ENCODE measurements at regions not wholly inside any gene's neighbourhood (a gene's known extent, or its start where the extent isn't known, plus 50 kb on each side); places are given as distances from the start of the nearest gene placed in this dataset.
A peak's percentile ranks its signal among the peaks of the same experiment; 100 is the strongest.

DNA sequence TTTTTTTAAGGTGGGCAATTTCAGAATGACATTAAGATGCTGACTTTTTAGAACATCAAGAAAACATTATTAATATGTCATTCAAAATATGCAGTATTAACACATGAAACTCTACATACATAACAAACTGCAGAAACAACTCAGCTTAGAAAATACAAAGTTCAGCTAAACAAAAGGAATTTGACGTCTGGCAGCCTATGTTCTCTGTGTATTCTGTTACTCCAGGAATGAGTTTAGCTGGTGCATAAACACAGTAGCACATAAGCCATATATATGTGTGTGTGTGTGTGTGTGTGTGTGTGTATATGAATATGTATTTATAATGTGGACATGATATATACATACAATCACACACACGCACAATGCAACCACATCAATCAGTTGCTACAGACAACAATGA is 413.5 kb upstream of the PSMD7 start:
- no peak overlapping the region for H3K4me3 ChIP-seq
- no peak for DNase-seq (ENCODE audit: low spot score in 2 of 2)
- 72 to 80% methylated on average over 2 of the region's 2 CpGs for WGBS, 2 donors

DNA sequence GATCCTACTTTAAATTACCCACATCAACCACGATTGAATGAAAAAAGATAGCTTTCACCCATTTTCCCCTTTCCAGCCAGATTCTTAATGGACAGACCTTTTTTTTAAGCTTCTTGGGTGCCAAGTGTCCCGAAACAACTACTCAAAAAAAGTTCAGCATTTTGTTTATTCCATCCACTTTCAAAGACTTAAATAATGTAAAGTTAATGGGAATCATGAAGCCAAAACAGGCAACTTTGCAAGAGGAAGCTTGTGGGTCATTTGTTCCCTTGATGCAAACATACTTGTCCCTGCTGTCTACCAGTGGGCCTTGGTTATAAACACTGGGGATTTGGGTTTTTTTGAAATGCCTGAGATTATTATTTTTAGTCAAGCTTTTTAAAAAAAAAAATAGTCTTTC is 414.0 kb upstream of the PSMD7 start:
- no peak for DNase-seq (ENCODE audit: low spot score in 2 of 2)
- TF ChIP-seq POLR2A (IDR thresholded peaks at IDR 0.05) = no peak
- TF ChIP-seq, protein P1, sequence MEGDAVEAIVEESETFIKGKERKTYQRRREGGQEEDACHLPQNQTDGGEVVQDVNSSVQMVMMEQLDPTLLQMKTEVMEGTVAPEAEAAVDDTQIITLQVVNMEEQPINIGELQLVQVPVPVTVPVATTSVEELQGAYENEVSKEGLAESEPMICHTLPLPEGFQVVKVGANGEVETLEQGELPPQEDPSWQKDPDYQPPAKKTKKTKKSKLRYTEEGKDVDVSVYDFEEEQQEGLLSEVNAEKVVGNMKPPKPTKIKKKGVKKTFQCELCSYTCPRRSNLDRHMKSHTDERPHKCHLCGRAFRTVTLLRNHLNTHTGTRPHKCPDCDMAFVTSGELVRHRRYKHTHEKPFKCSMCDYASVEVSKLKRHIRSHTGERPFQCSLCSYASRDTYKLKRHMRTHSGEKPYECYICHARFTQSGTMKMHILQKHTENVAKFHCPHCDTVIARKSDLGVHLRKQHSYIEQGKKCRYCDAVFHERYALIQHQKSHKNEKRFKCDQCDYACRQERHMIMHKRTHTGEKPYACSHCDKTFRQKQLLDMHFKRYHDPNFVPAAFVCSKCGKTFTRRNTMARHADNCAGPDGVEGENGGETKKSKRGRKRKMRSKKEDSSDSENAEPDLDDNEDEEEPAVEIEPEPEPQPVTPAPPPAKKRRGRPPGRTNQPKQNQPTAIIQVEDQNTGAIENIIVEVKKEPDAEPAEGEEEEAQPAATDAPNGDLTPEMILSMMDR (IDR thresholded peaks at IDR 0.05) = no peak
- TF ChIP-seq EP300 (IDR thresholded peaks at IDR 0.05) = no peak
- no peaks in the 10 kb centered on the region for H3K4me1 ChIP-seq
- no peaks in the 10 kb centered on the region for H3K36me3 ChIP-seq
- H3K4me3 ChIP-seq = no peak overlapping the region
- H3K27me3 ChIP-seq = peaks cover 0 to 18% of the 10 kb centered on the region in 2 donors
- WGBS, 2 donors = 76 to 80% methylated on average over 2 of the region's 2 CpGs
- no peaks in the 10 kb centered on the region for H3K9me3 ChIP-seq
- H3K27ac ChIP-seq = no peak overlapping the region

More for the DNA sequence above, 413.5 kb upstream of the PSMD7 start:
- TF ChIP-seq, protein P1 (IDR thresholded peaks at IDR 0.05) = no peak
- TF ChIP-seq EP300 (IDR thresholded peaks at IDR 0.05) (no peak), POLR2A (IDR thresholded peaks at IDR 0.05) (no peak)
- H3K27me3 ChIP-seq = peaks cover 0 to 23% of the 10 kb centered on the region in 2 donors
- no peaks in the 10 kb centered on the region for H3K9me3 ChIP-seq
- H3K36me3 ChIP-seq = no peaks in the 10 kb centered on the region
- no peaks in the 10 kb centered on the region for H3K4me1 ChIP-seq
- no peak overlapping the region for H3K27ac ChIP-seq

DNA sequence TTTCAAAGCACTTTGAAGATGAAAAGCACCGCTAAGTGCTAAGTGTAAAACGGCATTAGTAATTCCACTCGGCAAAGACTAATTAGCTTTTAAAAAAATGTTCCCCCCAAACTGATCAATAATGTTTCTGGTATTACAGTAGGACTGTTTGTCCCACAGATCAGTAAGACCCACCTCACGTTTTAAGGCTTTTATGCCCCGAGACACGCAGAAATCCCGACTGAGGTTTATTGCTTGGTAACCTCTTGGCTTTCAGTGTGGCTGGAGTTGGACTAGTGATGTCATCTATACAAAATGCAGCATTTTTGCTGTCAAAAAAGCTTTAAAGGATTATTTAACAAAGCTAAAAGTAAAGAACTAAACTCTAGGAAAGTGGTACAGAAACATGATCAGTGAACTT is 414.6 kb upstream of the PSMD7 start:
- H3K27ac ChIP-seq = no peak overlapping the region
- no peak overlapping the region for H3K4me3 ChIP-seq
- no peak for TF ChIP-seq POLR2A (IDR thresholded peaks at IDR 0.05)
- TF ChIP-seq, protein P1 (IDR thresholded peaks at IDR 0.05) = no peak
- TF ChIP-seq EP300 (IDR thresholded peaks at IDR 0.05) = no peak
- no peaks in the 10 kb centered on the region for H3K9me3 ChIP-seq
- 58 to 61% methylated on average over 7 of the region's 7 CpGs for WGBS, 2 donors
- H3K36me3 ChIP-seq = no peaks in the 10 kb centered on the region
- DNase-seq (ENCODE audit: low spot score in 2 of 2) = no peak
- H3K27me3 ChIP-seq = peaks cover 0 to 14% of the 10 kb centered on the region in 2 donors
- H3K4me1 ChIP-seq = no peaks in the 10 kb centered on the region

DNA sequence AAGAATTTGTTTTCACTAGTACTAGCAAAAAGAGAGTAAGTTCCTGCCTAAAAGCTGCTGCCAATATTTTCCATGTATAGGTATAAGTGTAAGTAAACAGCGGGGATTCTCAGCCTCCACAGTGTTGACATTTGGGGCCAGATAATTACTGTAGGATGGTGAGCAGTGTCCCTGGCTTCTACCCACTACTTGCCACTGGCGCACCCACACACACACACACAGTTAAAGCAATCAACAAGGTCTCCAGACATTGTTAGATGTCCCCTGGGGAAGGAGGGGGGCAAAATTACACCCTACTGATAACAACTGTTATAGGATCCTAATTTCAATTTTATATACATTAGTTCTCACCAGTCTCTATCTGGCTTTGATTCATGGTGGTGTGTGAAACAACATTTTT is 417.0 kb upstream of the PSMD7 start:
- WGBS, 2 donors = 85 to 87% methylated on average over 2 of the region's 2 CpGs
- peaks cover 0 to 4% of the 10 kb centered on the region in 2 donors for H3K27me3 ChIP-seq

DNA sequence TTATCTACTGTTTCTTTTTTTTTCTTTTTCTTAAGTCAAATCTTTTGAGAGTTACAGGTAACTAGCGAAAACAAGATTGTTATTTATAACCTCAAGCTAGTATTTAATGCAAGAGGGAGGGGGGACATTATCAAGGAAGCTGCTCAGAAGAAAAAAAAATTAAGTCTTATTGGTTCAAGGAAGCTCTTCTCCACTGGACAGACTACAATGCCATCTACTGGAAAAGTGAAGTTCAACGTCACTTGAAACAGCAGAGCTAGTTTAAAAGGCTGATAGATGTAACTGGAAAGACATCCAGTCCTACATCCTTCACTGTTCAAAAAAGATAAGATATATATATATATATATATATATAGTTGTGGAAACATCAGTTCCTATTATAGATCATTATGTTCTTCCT is 418.0 kb upstream of the PSMD7 start:
- Histone ChIP-seq H3K4me3 (no peak overlapping the region), H3K36me3 (no peaks in the 10 kb centered on the region), H3K9me3 (no peaks in the 10 kb centered on the region), H3K4me1 (no peaks in the 10 kb centered on the region), H3K27me3 (peaks cover 0 to 4% of the 10 kb centered on the region in 2 donors), H3K27ac (no peak overlapping the region)
- DNase-seq (ENCODE audit: low spot score in 2 of 2) = no peak
- no peak for TF ChIP-seq EP300 (IDR thresholded peaks at IDR 0.05)
- TF ChIP-seq, protein P1 (IDR thresholded peaks at IDR 0.05) = peak; percentile 33 to 54 (median 40)
- TF ChIP-seq POLR2A (IDR thresholded peaks at IDR 0.05) = no peak
- 12 to 18% methylated on average over 2 of the region's 2 CpGs for WGBS, 2 donors

More for the DNA sequence above, 417.0 kb upstream of the PSMD7 start:
- no peaks in the 10 kb centered on the region for H3K4me1 ChIP-seq
- H3K4me3 ChIP-seq = no peak overlapping the region
- no peak overlapping the region for H3K27ac ChIP-seq
- no peaks in the 10 kb centered on the region for H3K36me3 ChIP-seq
- DNase-seq (ENCODE audit: low spot score in 2 of 2) = no peak
- no peaks in the 10 kb centered on the region for H3K9me3 ChIP-seq
- TF ChIP-seq, protein P1 (IDR thresholded peaks at IDR 0.05) = no peak
- TF ChIP-seq POLR2A (IDR thresholded peaks at IDR 0.05) (no peak), EP300 (IDR thresholded peaks at IDR 0.05) (no peak)

All from tibial nerve (tissue), 4 donors.